ENCODE measurements at regions not wholly inside any gene's neighbourhood (a gene's known extent, or its start where the extent isn't known, plus 50 kb on each side); places are given as distances from the start of the nearest gene placed in this dataset.
"Not testable (repeated sequence)": the region's sequence is repeated elsewhere in the genome, so short reads cannot be mapped to it uniquely, and the experiment has no call there.

- no peaks in the 10 kb centered on the region for H3K9me3 ChIP-seq (ENCODE audit: control insufficient read depth, low read length)
- DNase-seq = no peak
- no peak for ATAC-seq
- no peak overlapping the region for H3K27ac ChIP-seq (ENCODE audit: low read length)
- peaks cover 5% of the 10 kb centered on the region for H3K4me1 ChIP-seq (ENCODE audit: control insufficient read depth, insufficient read depth, low read length)
- no peak overlapping the region for H3K4me3 ChIP-seq (ENCODE audit: low read length)
- H3K27me3 ChIP-seq (ENCODE audit: control insufficient read depth, insufficient read depth) = no peaks in the 10 kb centered on the region
- 88% methylated on average over 3 of the region's 3 CpGs for WGBS
- intact Hi-C loops (cut with DNase I) = no loop called here
These were observed 317.6 kb upstream of the PIK3R1 start for GRCh38 chr5:67897980-67898379.

- Histone ChIP-seq H3K27ac (ENCODE audit: low read length) (no peak overlapping the region), H3K4me1 (ENCODE audit: control insufficient read depth, insufficient read depth, low read length) (peaks cover 5% of the 10 kb centered on the region), H3K27me3 (ENCODE audit: control insufficient read depth, insufficient read depth) (no peaks in the 10 kb centered on the region), H3K9me3 (ENCODE audit: control insufficient read depth, low read length) (no peaks in the 10 kb centered on the region), H3K4me3 (ENCODE audit: low read length) (no peak overlapping the region)
- DNase-seq (no peak), ATAC-seq (no peak)
- intact Hi-C loops (cut with DNase I) = no loop called here
- WGBS = 80% methylated on average over 3 of the region's 3 CpGs
These were observed 318.1 kb upstream of the PIK3R1 start for GRCh38 chr5:67897431-67897830.

GRCh38 chr5:67896930-67897313 lies 318.6 kb upstream of the PIK3R1 start:
- Histone ChIP-seq H3K9me3 (ENCODE audit: control insufficient read depth, low read length) (no peaks in the 10 kb centered on the region), H3K27me3 (ENCODE audit: control insufficient read depth, insufficient read depth) (no peaks in the 10 kb centered on the region), H3K4me1 (ENCODE audit: control insufficient read depth, insufficient read depth, low read length) (peaks cover 5% of the 10 kb centered on the region), H3K4me3 (ENCODE audit: low read length) (no peak overlapping the region), H3K27ac (ENCODE audit: low read length) (no peak overlapping the region)
- intact Hi-C loops (cut with DNase I) = no loop called here
- ATAC-seq = no peak
- 57% methylated on average over 2 of the region's 2 CpGs for WGBS
- DNase-seq = no peak

- DNase-seq = no peak
- H3K27ac ChIP-seq (ENCODE audit: low read length) = no peak overlapping the region
- 78% methylated on average over 3 of the region's 3 CpGs for WGBS
- no peaks in the 10 kb centered on the region for H3K27me3 ChIP-seq (ENCODE audit: control insufficient read depth, insufficient read depth)
- no peak overlapping the region for H3K4me3 ChIP-seq (ENCODE audit: low read length)
- intact Hi-C loops (cut with DNase I) = no loop called here
- no peak for ATAC-seq
- H3K9me3 ChIP-seq (ENCODE audit: control insufficient read depth, low read length) = no peaks in the 10 kb centered on the region
- H3K4me1 ChIP-seq (ENCODE audit: control insufficient read depth, insufficient read depth, low read length) = peaks cover 5% of the 10 kb centered on the region
These were observed 319.1 kb upstream of the PIK3R1 start for GRCh38 chr5:67896311-67896929.

- 91% methylated on average over 14 of the region's 15 CpGs for WGBS
- H3K27me3 ChIP-seq (ENCODE audit: control insufficient read depth, insufficient read depth); ATAC-seq; intact Hi-C loops (cut with DNase I); DNase-seq; H3K27ac ChIP-seq (ENCODE audit: low read length); H3K4me3 ChIP-seq (ENCODE audit: low read length); H3K9me3 ChIP-seq (ENCODE audit: control insufficient read depth, low read length); H3K4me1 ChIP-seq (ENCODE audit: control insufficient read depth, insufficient read depth, low read length): not testable (repeated sequence)
These were observed 325.7 kb upstream of the PIK3R1 start for GRCh38 chr5:67889870-67890269.

- H3K27ac ChIP-seq (ENCODE audit: low read length) = no peak overlapping the region
- no peaks in the 10 kb centered on the region for H3K9me3 ChIP-seq (ENCODE audit: control insufficient read depth, low read length)
- no peak for DNase-seq
- no peak overlapping the region for H3K4me3 ChIP-seq (ENCODE audit: low read length)
- H3K4me1 ChIP-seq (ENCODE audit: control insufficient read depth, insufficient read depth, low read length) = no peaks in the 10 kb centered on the region
- no peaks in the 10 kb centered on the region for H3K27me3 ChIP-seq (ENCODE audit: control insufficient read depth, insufficient read depth)
- no peak for ATAC-seq
- intact Hi-C loops (cut with DNase I) = no loop called here
- WGBS = 40% methylated on average over 1 of the region's 1 CpG
These were observed 327.8 kb upstream of the PIK3R1 start for GRCh38 chr5:67887748-67888161.

- DNase-seq (no peak), ATAC-seq (no peak)
- no peak overlapping the region for H3K4me3 ChIP-seq (ENCODE audit: low read length)
- H3K27ac ChIP-seq (ENCODE audit: low read length) = no peak overlapping the region
- H3K27me3 ChIP-seq (ENCODE audit: control insufficient read depth, insufficient read depth) = no peaks in the 10 kb centered on the region
- 94% methylated on average over 1 of the region's 1 CpG for WGBS
- intact Hi-C loops (cut with DNase I) = no loop called here
- no peaks in the 10 kb centered on the region for H3K9me3 ChIP-seq (ENCODE audit: control insufficient read depth, low read length)
- H3K4me1 ChIP-seq (ENCODE audit: control insufficient read depth, insufficient read depth, low read length) = no peaks in the 10 kb centered on the region
These were observed 328.8 kb upstream of the PIK3R1 start for GRCh38 chr5:67886761-67887160.

GRCh38 chr5:67880876-67881275 lies 334.7 kb upstream of the PIK3R1 start:
- intact Hi-C loops (cut with DNase I) = no loop called here
- no peak overlapping the region for H3K27ac ChIP-seq (ENCODE audit: low read length)
- DNase-seq = no peak
- WGBS = 88% methylated on average over 2 of the region's 2 CpGs
- ATAC-seq = no peak
- no peaks in the 10 kb centered on the region for H3K27me3 ChIP-seq (ENCODE audit: control insufficient read depth, insufficient read depth)
- no peaks in the 10 kb centered on the region for H3K9me3 ChIP-seq (ENCODE audit: control insufficient read depth, low read length)
- H3K4me3 ChIP-seq (ENCODE audit: low read length) = no peak overlapping the region
- no peaks in the 10 kb centered on the region for H3K4me1 ChIP-seq (ENCODE audit: control insufficient read depth, insufficient read depth, low read length)

GRCh38 chr5:67880511-67880805 lies 335.1 kb upstream of the PIK3R1 start:
- intact Hi-C loops (cut with DNase I) = no loop called here
- DNase-seq (peak in 2 of 3 donors; percentile 10 to 36), ATAC-seq (no peak)
- no peaks in the 10 kb centered on the region for H3K27me3 ChIP-seq (ENCODE audit: control insufficient read depth, insufficient read depth)
- H3K27ac ChIP-seq (ENCODE audit: low read length) = no peak overlapping the region
- H3K9me3 ChIP-seq (ENCODE audit: control insufficient read depth, low read length) = no peaks in the 10 kb centered on the region
- 95% methylated on average over 2 of the region's 2 CpGs for WGBS
- no peaks in the 10 kb centered on the region for H3K4me1 ChIP-seq (ENCODE audit: control insufficient read depth, insufficient read depth, low read length)
- H3K4me3 ChIP-seq (ENCODE audit: low read length) = no peak overlapping the region

GRCh38 chr5:67879620-67880510 lies 335.7 kb upstream of the PIK3R1 start:
- no peaks in the 10 kb centered on the region for H3K27me3 ChIP-seq (ENCODE audit: control insufficient read depth, insufficient read depth)
- no peak for DNase-seq
- H3K9me3 ChIP-seq (ENCODE audit: control insufficient read depth, low read length) = no peaks in the 10 kb centered on the region
- no peaks in the 10 kb centered on the region for H3K4me1 ChIP-seq (ENCODE audit: control insufficient read depth, insufficient read depth, low read length)
- 84% methylated on average over 4 of the region's 4 CpGs for WGBS
- H3K27ac ChIP-seq (ENCODE audit: low read length) = peak overlapping the region; percentile 27
- intact Hi-C loops (cut with DNase I) = no loop called here
- peak; percentile 72 to 77 for ATAC-seq
- no peak overlapping the region for H3K4me3 ChIP-seq (ENCODE audit: low read length)

GRCh38 chr5:67878933-67879332 lies 336.6 kb upstream of the PIK3R1 start:
- 65% methylated on average over 1 of the region's 1 CpG for WGBS
- no peaks in the 10 kb centered on the region for H3K9me3 ChIP-seq (ENCODE audit: control insufficient read depth, low read length)
- H3K4me3 ChIP-seq (ENCODE audit: low read length) = no peak overlapping the region
- H3K4me1 ChIP-seq (ENCODE audit: control insufficient read depth, insufficient read depth, low read length) = no peaks in the 10 kb centered on the region
- no peak overlapping the region for H3K27ac ChIP-seq (ENCODE audit: low read length)
- peak in 1 of 3 donors; percentile 5 for DNase-seq
- peak; percentile 92 to 95 for ATAC-seq
- no peaks in the 10 kb centered on the region for H3K27me3 ChIP-seq (ENCODE audit: control insufficient read depth, insufficient read depth)
- intact Hi-C loops (cut with DNase I) = no loop called here

Data from right cardiac atrium (tissue), 5 donors.